GM12891 (cell line): ENCODE measurements at regions not wholly inside any gene's neighbourhood (a gene's known extent, or its start where the extent isn't known, plus 50 kb on each side); places are given as distances from the start of the nearest gene placed in this dataset.

ENCODE experiments used
- POLR2A ChIP-seq: IDR thresholded peaks from 2 replicates; pipeline ENCODE4 v1.6.1; 2011; ENCODE audit warnings: low read depth, low read length, control low read depth
- POLR2AphosphoS5 ChIP-seq: IDR thresholded peaks from 2 replicates; pipeline ENCODE4 v1.6.1; 2011; ENCODE audit warnings: low read depth, low read length, control low read depth
- POU2F2 ChIP-seq: IDR thresholded peaks from 2 replicates; pipeline ENCODE4 v1.6.1; 2011; ENCODE audit warnings: low read depth, mild to moderate bottlenecking, control low read depth, low read length, moderate library complexity
- SPI1 ChIP-seq: IDR thresholded peaks from 2 replicates; pipeline ENCODE4 v1.6.1; 2011; ENCODE audit warnings: low read depth, low read length, control low read depth
- TAF1 ChIP-seq: IDR thresholded peaks from 2 replicates; pipeline ENCODE4 v1.6.1; 2011; ENCODE audit warnings: low read depth, low read length, control low read depth

GRCh38 chr16:76883076-76883475, 307.9 kb upstream of the MON1B start:
- TF ChIP-seq POLR2A (no peak), POLR2AphosphoS5 (no peak), SPI1 (no peak), TAF1 (no peak), POU2F2 (no peak)
